ENCODE measurements at regions not wholly inside any gene's neighbourhood (a gene's known extent, or its start where the extent isn't known, plus 50 kb on each side); places are given as distances from the start of the nearest gene placed in this dataset.
"Not testable (repeated sequence)": the region's sequence is repeated elsewhere in the genome, so short reads cannot be mapped to it uniquely, and the experiment has no call there.

GRCh38 chr16:80893686-80894085 is 89.3 kb upstream of the CDYL2 start:
- no peaks in the 10 kb centered on the region for H3K9me3 ChIP-seq (ENCODE audit: control insufficient read depth, insufficient read depth, low read depth, low read length)
- no peaks in the 10 kb centered on the region for H3K36me3 ChIP-seq (ENCODE audit: control insufficient read depth, insufficient read depth, low read length)
- no peaks in the 10 kb centered on the region for H3K4me1 ChIP-seq (ENCODE audit: control insufficient read depth, extremely low read depth, insufficient read depth, low read length)
- H3K79me2 ChIP-seq (ENCODE audit: control insufficient read depth, insufficient read depth, low read length), result no peaks in the 10 kb centered on the region
- H3K27me3 ChIP-seq (ENCODE audit: control insufficient read depth, insufficient read depth, low read length), result no peaks in the 10 kb centered on the region
- H2AFZ ChIP-seq (ENCODE audit: low read length), result no peak overlapping the region
- no peak overlapping the region for H3K9ac ChIP-seq (ENCODE audit: insufficient read depth, low read length)
- TF ChIP-seq EZH2 (IDR thresholded peaks at IDR 0.05; ENCODE audit: low read length, missing control alignments), result no peak
- TF ChIP-seq CTCF (conservative IDR thresholded peaks at IDR 0.05 in 1 of 2, IDR thresholded peaks at IDR 0.05 in 1 of 2; ENCODE audit: low read depth in 1 of 2, low read length in 2 of 2), result no peak
- H3K27ac ChIP-seq (ENCODE audit: insufficient read depth, low read length), result no peak overlapping the region
- H4K20me1 ChIP-seq (ENCODE audit: control insufficient read depth, extremely low read depth, insufficient read depth, low read length), result no peaks in the 10 kb centered on the region
- no peak overlapping the region for H3K4me3 ChIP-seq (replicated peaks in 1 of 4; ENCODE audit: control extremely low read depth in 1 of 4, insufficient read depth in 1 of 4, low read depth in 3 of 4, low read length in 4 of 4)
- DNase-seq (ENCODE audit: low read depth in 2 of 2), result no peak
- H3K4me2 ChIP-seq (ENCODE audit: extremely low read depth, insufficient read depth, low read length), result no peak overlapping the region

GRCh38 chr16:80892395-80892794 is 88.0 kb upstream of the CDYL2 start:
- not testable (repeated sequence) for H3K36me3 ChIP-seq (ENCODE audit: control insufficient read depth, insufficient read depth, low read length); H3K79me2 ChIP-seq (ENCODE audit: control insufficient read depth, insufficient read depth, low read length); H3K4me3 ChIP-seq (replicated peaks in 1 of 4; ENCODE audit: control extremely low read depth in 1 of 4, insufficient read depth in 1 of 4, low read depth in 3 of 4, low read length in 4 of 4); H3K27me3 ChIP-seq (ENCODE audit: control insufficient read depth, insufficient read depth, low read length); H3K4me2 ChIP-seq (ENCODE audit: extremely low read depth, insufficient read depth, low read length); H3K4me1 ChIP-seq (ENCODE audit: control insufficient read depth, extremely low read depth, insufficient read depth, low read length); H3K9me3 ChIP-seq (ENCODE audit: control insufficient read depth, insufficient read depth, low read depth, low read length); H3K9ac ChIP-seq (ENCODE audit: insufficient read depth, low read length); DNase-seq (ENCODE audit: low read depth in 2 of 2); H3K27ac ChIP-seq (ENCODE audit: insufficient read depth, low read length); H4K20me1 ChIP-seq (ENCODE audit: control insufficient read depth, extremely low read depth, insufficient read depth, low read length); H2AFZ ChIP-seq (ENCODE audit: low read length)

- H3K4me2 ChIP-seq (ENCODE audit: extremely low read depth, insufficient read depth, low read length), result no peak overlapping the region
- TF ChIP-seq CTCF (conservative IDR thresholded peaks at IDR 0.05 in 1 of 2, IDR thresholded peaks at IDR 0.05 in 1 of 2; ENCODE audit: low read depth in 1 of 2, low read length in 2 of 2), result no peak
- TF ChIP-seq EZH2 (IDR thresholded peaks at IDR 0.05; ENCODE audit: low read length, missing control alignments), result no peak
- H3K9ac ChIP-seq (ENCODE audit: insufficient read depth, low read length), result no peak overlapping the region
- no peak overlapping the region for H3K4me3 ChIP-seq (replicated peaks in 1 of 4; ENCODE audit: control extremely low read depth in 1 of 4, insufficient read depth in 1 of 4, low read depth in 3 of 4, low read length in 4 of 4)
- DNase-seq (ENCODE audit: low read depth in 2 of 2), result no peak
- H3K4me1 ChIP-seq (ENCODE audit: control insufficient read depth, extremely low read depth, insufficient read depth, low read length), result no peaks in the 10 kb centered on the region
- no peaks in the 10 kb centered on the region for H3K36me3 ChIP-seq (ENCODE audit: control insufficient read depth, insufficient read depth, low read length)
- H3K9me3 ChIP-seq (ENCODE audit: control insufficient read depth, insufficient read depth, low read depth, low read length), result no peaks in the 10 kb centered on the region
- no peaks in the 10 kb centered on the region for H3K27me3 ChIP-seq (ENCODE audit: control insufficient read depth, insufficient read depth, low read length)
- no peaks in the 10 kb centered on the region for H4K20me1 ChIP-seq (ENCODE audit: control insufficient read depth, extremely low read depth, insufficient read depth, low read length)
- no peak overlapping the region for H2AFZ ChIP-seq (ENCODE audit: low read length)
- H3K27ac ChIP-seq (ENCODE audit: insufficient read depth, low read length), result no peak overlapping the region
- no peaks in the 10 kb centered on the region for H3K79me2 ChIP-seq (ENCODE audit: control insufficient read depth, insufficient read depth, low read length)
Observed at GRCh38 chr16:80889779-80890359, 85.5 kb upstream of the CDYL2 start.

All from fibroblast of lung (primary cell).